SH-SY5Y (cell line): ENCODE measurements at regions not wholly inside any gene's neighbourhood (a gene's known extent, or its start where the extent isn't known, plus 50 kb on each side); places are given as distances from the start of the nearest gene placed in this dataset.

Experiments
- GATA2 ChIP-seq: IDR thresholded peaks from 2 replicates; pipeline ENCODE4 v1.6.1; 2011; ENCODE audit warnings: mild to moderate bottlenecking, low read depth, low read length
- GATA3 ChIP-seq: IDR thresholded peaks from 2 replicates; pipeline ENCODE4 v1.6.1; 2011; ENCODE audit warnings: low read depth, mild to moderate bottlenecking, low read length, moderate library complexity

DNA sequence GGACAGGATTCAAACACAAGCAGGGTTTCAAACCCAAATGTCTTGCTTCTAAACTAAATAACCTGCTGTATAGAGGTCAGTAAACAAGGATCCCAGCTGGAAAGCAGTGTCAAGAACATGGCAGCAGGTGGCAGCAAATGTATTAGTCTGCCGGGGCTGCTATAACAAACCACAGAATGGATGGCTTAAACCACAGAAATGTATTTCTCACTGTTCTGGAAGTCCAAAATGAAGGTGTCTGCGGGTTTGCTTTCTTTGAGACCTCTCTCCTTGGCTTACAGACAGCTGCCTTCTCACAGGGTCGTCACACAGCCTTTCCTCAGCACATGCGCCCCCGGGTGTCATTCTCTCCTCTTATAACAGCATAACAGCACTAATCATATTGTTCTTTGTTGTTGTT is 65.1 kb upstream of the LRRC55 start:
- no peak for TF ChIP-seq GATA3
- no peak for TF ChIP-seq GATA2
